Adrenal gland (tissue), 5 donors: ENCODE measurements at regions not wholly inside any gene's neighbourhood (a gene's known extent, or its start where the extent isn't known, plus 50 kb on each side); places are given as distances from the start of the nearest gene placed in this dataset.

Experiments used
- POLR2A ChIP-seq, 2 donors: fragments of 450-650 bp; IDR thresholded peaks; one replicate each; pipeline ENCODE4 v1.6.1; 2017; ENCODE audit warnings: antibody characterized with exemption in 2 of 2, mild to moderate bottlenecking in 2 of 2, moderate library complexity in 1 of 2
- TF ChIP-seq, protein P1 (sequence below), 6 experiments: fragments of 450-650 bp in 4 of 6; fragments of 200-600 bp in 2 of 6; sonication (generic) in 1 of 6; IDR thresholded peaks; 1 replicate in 5 of 6; 2 replicates in 1 of 6; pipeline versions ENCODE4 v1.5.1 to v1.8.0; 2016 to 2021; ENCODE audit warnings: antibody characterized with exemption in 6 of 6, mild to moderate bottlenecking in 2 of 6, moderate library complexity in 1 of 6
- donor health status: DM: no; HTN: no; CAD: no.

DNA sequence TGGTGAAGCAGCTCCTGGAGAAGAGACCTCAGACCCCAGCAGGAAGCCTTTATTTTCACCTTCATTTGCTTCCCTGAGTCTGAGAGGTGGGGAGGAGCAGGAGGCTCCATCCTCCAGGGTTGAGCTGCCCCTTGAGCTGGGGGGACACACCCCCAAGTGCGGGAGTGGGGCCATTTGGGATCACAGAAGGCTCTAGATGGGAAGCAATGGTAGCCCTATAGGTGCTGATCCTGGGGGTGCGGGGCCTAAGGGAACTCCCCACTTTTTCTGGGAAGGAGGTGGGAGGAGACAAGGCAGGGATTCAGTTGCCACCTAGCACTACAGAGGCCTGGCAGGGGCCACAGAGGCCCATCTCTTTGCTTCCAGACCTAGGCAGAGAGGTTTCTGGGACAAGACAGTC lies 247.9 kb upstream of the CSF3R start:
- TF ChIP-seq, protein P1, sequence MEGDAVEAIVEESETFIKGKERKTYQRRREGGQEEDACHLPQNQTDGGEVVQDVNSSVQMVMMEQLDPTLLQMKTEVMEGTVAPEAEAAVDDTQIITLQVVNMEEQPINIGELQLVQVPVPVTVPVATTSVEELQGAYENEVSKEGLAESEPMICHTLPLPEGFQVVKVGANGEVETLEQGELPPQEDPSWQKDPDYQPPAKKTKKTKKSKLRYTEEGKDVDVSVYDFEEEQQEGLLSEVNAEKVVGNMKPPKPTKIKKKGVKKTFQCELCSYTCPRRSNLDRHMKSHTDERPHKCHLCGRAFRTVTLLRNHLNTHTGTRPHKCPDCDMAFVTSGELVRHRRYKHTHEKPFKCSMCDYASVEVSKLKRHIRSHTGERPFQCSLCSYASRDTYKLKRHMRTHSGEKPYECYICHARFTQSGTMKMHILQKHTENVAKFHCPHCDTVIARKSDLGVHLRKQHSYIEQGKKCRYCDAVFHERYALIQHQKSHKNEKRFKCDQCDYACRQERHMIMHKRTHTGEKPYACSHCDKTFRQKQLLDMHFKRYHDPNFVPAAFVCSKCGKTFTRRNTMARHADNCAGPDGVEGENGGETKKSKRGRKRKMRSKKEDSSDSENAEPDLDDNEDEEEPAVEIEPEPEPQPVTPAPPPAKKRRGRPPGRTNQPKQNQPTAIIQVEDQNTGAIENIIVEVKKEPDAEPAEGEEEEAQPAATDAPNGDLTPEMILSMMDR (IDR thresholded peaks at IDR 0.05) = no peak
- TF ChIP-seq POLR2A (IDR thresholded peaks at IDR 0.05) = no peak
